Panc1 (cell line): ENCODE measurements at regions not wholly inside any gene's neighbourhood (a gene's known extent, or its start where the extent isn't known, plus 50 kb on each side); places are given as distances from the start of the nearest gene placed in this dataset.

ENCODE experiments used
- POLR2AphosphoS5 ChIP-seq: IDR thresholded peaks from 2 replicates; pipeline ENCODE4 v1.6.1; 2012; ENCODE audit warnings: mild to moderate bottlenecking, low read depth, low read length, moderate library complexity
- TF ChIP-seq, protein P1 (sequence below): fragments of 450-650 bp; IDR thresholded peaks from 2 replicates; pipeline ENCODE4 v1.5.1; 2017; ENCODE audit warnings: mild to moderate bottlenecking

GRCh38 chr18:75714766-75715165 is 287.3 kb upstream of the SMIM21 start:
- TF ChIP-seq POLR2AphosphoS5, result no peak
- TF ChIP-seq, protein P1, sequence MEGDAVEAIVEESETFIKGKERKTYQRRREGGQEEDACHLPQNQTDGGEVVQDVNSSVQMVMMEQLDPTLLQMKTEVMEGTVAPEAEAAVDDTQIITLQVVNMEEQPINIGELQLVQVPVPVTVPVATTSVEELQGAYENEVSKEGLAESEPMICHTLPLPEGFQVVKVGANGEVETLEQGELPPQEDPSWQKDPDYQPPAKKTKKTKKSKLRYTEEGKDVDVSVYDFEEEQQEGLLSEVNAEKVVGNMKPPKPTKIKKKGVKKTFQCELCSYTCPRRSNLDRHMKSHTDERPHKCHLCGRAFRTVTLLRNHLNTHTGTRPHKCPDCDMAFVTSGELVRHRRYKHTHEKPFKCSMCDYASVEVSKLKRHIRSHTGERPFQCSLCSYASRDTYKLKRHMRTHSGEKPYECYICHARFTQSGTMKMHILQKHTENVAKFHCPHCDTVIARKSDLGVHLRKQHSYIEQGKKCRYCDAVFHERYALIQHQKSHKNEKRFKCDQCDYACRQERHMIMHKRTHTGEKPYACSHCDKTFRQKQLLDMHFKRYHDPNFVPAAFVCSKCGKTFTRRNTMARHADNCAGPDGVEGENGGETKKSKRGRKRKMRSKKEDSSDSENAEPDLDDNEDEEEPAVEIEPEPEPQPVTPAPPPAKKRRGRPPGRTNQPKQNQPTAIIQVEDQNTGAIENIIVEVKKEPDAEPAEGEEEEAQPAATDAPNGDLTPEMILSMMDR, result no peak
